ENCODE measurements at regions not wholly inside any gene's neighbourhood (a gene's known extent, or its start where the extent isn't known, plus 50 kb on each side); places are given as distances from the start of the nearest gene placed in this dataset.
"Not testable (repeated sequence)": the region's sequence is repeated elsewhere in the genome, so short reads cannot be mapped to it uniquely, and the experiment has no call there.

GRCh38 chr4:17232566-17233253 is 279.2 kb downstream of the QDPR start:
- DNase-seq: no peak

GRCh38 chr4:17231880-17232475 is 279.9 kb downstream of the QDPR start:
- not testable (repeated sequence) for DNase-seq

DNA sequence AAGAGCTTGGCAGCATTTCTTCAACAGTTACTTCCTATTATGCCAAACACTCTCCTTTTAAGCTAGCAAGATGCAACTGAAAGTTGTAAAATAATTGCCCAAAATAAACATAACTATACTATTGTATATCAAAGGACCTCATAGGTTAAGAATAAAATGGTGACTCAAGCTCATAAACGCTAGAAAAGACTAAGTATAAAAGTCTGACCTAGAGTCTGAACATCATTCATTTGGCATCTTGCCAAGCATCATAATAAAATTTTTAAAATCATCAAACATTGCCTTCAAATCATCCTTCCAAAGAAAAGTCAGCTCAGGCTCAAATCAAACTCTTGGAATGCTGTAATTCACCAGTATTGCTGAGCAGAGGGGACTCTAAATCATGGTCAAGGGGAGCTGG is 281.2 kb downstream of the QDPR start:
- DNase-seq: no peak

DNA sequence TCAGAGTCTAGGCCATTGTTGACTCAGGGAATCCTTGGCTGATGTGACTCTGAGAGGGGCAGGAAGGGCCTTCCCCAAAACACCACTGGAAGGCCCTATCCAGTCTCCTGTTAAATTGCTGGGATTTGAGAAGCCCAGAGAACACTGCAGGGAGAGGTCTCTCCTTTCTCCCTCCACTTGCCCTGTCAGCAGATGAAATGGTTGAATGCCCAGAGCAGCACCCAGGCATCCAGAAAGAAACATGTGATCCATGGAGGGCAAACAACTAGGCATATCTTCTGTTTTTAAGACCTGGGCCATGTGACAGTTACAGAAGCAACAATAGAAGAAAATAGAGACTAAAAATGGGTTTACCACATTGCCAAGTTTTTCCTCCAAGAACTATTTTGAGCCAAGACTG is 291.1 kb downstream of the QDPR start:
- DNase-seq: no peak

DNA sequence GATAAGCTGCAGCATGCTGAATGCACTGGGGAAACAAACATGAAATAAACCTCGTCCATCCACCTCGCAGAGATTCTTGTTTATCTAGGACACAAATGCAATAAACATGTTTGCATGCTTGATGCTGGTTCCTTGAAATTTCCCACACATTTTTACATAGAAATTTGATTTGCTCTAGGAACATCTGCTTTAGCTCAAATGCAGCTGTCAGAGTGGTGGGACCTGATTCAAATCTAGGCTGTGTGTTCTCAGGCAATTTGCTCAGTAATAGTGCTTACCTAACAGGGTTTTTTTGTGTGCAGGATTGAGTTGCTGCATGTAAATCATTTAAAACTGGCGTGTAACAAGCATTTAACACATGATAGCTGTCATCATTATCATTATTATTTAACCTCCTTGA is 293.1 kb downstream of the QDPR start:
- DNase-seq: no peak

DNA sequence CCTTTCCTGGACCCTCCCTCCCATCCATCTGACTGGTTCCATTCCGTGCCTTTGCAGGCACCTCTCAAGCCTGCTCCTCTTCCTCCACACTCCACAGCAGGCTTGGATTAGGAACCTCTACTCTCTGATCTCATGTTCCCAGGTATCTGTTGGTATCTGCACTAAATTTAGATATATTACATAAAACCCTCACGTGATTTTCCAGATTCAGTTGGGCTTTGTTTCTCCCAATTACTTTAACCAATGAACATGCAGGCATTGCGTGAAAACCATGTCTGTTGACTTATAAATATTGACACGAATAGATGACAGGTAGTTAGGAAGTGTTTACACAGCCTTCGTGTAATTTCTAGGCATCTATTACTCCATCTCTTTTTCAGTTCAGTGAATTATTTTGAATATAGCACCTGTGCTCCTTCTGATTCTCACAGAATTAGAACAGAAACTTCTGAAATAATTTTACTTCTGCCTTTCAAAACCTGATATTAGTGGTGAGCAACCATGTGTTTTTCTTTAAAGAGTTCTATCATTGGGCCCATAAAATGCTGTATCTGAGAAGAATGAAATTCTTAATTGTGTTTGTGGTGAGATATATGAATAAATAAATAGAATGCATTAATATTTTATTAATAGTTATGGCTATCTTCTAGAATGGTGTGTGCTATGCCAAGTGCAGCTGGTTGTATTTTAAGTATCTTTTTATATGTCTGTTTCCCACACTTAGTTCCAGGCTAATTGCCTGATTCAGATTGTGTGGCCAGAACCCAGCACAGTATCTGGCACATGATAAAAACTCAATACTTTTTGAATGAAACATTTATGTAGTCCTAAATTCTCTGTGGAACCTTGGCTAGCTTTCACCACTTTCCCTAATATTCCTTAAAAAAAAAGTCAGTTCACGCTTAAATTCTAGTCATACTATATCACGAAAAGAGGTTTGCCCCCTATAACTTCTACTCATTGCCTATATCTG is 304.8 kb downstream of the QDPR start:
- no peak for DNase-seq

DNA sequence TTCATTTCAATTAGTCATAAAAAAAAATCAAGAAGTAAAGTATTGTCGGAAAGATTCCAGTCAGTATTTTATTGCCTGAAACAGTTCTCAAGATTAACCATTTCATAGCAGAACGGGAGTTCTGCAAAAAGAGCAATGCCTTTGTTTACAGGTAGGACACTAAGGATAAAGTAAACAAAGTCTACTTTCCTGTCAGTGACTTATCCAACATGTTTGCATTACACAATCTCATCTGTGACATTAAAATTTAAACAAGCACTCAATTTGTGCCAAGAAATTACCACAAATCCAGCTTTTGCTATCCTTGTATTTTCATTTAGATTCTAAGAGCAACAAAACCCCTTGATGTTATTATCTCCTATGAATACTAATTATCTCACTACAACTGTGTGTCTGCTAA is 306.5 kb upstream of the LDB2 start:
- no peak for DNase-seq

GRCh38 chr4:17203797-17204196 is 305.4 kb upstream of the LDB2 start:
- DNase-seq: no peak

- no peak for DNase-seq
Observed at GRCh38 chr4:17197070-17197469, 298.6 kb upstream of the LDB2 start.

GRCh38 chr4:17195461-17196275 is 297.2 kb upstream of the LDB2 start:
- DNase-seq: no peak

- no peak for DNase-seq
Observed at GRCh38 chr4:17194586-17194985, 296.1 kb upstream of the LDB2 start.

- DNase-seq: no peak
Observed at GRCh38 chr4:17189759-17190158, 291.3 kb upstream of the LDB2 start.

- DNase-seq: no peak
Observed at GRCh38 chr4:17189401-17189720, 290.9 kb upstream of the LDB2 start.

- no peak for DNase-seq
Observed at GRCh38 chr4:17188547-17189400, 290.3 kb upstream of the LDB2 start.

DNA sequence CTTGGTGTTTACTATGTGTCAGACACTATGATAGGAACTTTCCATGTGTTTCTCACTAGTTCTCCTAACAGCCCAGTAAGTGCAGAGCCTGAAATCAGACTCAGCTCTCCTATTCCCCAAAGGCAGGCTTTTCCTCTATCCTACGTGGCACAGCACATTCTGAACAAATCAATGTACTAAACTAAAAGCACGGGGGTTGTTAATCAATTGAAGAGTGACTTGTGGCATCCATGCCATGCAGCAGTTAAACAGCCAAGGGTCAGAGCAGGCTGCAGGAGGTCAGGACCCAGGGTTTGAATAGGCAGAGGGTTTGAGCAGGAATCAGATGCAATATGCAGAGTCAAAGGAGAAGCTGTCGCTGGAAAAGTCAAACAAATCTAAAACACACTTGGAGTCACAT is 289.7 kb upstream of the LDB2 start:
- no peak for DNase-seq

GRCh38 chr4:17187003-17187402 is 288.6 kb upstream of the LDB2 start:
- DNase-seq: no peak

- no peak for DNase-seq
Observed at GRCh38 chr4:17182888-17183287, 284.4 kb upstream of the LDB2 start.

- no peak for DNase-seq
Observed at GRCh38 chr4:17174751-17175150, 276.3 kb upstream of the LDB2 start.

DNA sequence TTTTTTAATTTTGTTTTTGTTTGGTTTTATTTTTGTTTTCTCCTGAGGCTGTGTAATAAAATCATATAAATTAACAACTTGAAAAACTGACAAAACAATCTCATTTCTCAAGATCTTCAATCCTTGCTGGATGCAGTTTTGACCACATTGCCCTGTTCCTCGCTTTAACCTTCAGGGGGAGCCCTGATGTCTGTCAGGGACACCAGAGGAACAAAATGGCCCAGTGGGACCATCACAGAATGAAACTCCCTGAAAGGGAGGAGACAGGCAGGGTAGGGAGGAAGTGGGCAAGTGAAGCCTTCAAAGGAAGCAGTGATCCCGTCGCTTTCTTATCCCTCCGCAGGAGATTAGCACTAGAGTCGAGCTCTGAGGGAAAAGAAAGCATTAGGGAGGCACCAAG is 274.9 kb upstream of the LDB2 start:
- no peak for DNase-seq

- no peak for DNase-seq
Observed at GRCh38 chr4:17170131-17170530, 271.7 kb upstream of the LDB2 start.

DNA sequence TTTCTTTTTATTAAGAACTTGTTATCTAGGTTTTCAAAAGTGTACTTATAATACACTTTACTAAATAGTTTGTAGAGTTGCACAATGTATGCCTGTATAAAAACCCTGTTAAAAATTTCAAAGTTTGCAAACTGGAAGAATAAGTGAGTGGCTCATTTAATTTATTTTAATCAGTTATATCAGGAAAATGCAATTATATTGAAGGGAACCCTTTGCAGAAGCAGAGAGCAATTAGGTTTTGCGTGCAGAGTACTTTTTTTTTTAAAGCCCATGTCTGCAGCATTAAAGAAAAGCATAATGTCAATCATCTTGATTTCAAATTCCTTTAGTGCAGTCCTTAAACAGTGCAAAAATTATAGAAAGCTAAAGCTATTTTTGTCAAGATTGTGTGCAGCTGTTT is 271.3 kb upstream of the LDB2 start:
- no peak for DNase-seq

GRCh38 chr4:17168571-17168970 is 270.1 kb upstream of the LDB2 start:
- no peak for DNase-seq
